CD4-positive, alpha-beta T cell treated with Interleukin-12 subunit alpha and Interleukin-12 subunit beta, for 1 hour (primary cell): ENCODE measurements at regions not wholly inside any gene's neighbourhood (a gene's known extent, or its start where the extent isn't known, plus 50 kb on each side); places are given as distances from the start of the nearest gene placed in this dataset.

Source experiments
- DNase-seq: peaks from one replicate; pipeline ENCODE4 v3.0.0-alpha.2; 2020

DNA sequence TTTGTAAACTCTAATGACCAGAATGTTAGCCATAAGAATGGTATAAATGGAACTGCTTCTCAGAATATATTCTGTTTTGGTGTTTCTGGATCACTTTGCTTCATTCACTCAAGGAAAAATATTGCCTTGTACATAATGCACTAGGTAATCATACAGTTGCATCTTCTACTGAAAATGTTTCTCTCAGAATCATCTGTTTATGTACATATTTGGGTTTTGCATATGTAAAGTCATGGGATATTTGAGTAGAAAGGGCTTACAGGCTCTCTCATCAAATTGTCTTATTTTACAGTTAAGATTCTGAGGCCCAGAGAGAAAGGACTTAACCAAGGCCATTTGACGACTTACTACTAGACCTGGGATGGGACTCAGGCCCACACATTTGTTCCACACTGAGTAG, 97.8 kb upstream of the PALM2AKAP2 start:
- DNase-seq: no peak

GRCh38 chr9:109683521-109683920, 96.5 kb upstream of the PALM2AKAP2 start:
- DNase-seq: no peak

DNA sequence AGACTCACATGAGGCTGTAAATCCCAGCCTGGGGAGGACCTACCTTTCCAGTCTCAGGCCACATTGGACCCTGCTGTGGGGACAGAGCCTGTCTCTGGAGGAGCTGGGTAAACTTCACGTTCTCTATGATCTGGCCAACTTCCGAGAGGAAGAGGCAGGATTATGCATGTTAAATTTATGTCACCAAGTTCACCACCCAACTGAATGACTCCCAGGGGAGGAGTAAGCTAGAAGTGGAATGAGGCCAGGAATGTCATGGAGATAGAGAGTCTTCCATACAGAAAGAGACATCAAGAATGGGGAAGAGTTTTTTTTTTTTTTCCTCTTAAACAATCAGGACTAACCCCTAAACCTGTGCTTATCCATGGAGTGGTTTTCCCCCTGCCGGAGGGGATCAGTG, 90.3 kb upstream of the PALM2AKAP2 start:
- DNase-seq: no peak

DNA sequence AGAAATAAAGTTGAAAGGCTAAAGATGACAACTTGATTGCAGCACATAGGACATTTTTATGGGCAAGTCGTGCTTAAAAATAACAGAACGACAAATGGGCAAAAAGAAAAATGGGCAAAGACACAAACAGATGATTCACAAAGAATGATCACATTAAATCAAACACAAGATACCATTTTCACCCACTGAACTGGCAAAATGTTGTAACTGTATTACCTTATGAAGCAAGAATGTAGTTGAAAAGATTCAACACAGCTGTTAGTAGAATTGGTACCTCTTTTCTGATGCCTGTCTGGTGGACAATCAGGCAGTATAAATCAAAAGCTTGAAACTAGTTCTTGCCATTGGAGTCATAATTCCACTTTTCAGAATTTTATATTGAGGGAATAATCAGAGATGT, 81.0 kb upstream of the PALM2AKAP2 start:
- DNase-seq: no peak

- DNase-seq: no peak
These were observed 75.5 kb upstream of the PALM2AKAP2 start for GRCh38 chr9:109704546-109704945.

DNA sequence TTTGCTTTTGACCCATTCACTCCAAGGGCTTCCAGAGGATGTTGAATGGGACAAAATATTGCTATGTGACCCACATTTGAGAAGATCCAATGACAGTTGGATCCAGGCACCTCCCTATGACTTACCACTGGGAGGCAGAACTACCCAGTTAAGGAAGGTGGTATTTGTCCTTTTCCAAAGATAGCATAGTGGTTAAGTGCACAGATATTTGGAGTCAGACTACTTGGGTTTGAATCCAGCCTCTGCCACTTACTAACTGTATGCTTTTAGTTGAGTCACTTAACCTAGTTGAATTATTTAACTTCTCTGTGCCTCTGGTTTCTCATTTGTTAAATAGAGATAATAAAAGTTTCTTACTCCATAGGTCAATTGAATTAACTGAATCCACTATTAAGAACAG, 74.5 kb upstream of the PALM2AKAP2 start:
- no peak for DNase-seq

DNA sequence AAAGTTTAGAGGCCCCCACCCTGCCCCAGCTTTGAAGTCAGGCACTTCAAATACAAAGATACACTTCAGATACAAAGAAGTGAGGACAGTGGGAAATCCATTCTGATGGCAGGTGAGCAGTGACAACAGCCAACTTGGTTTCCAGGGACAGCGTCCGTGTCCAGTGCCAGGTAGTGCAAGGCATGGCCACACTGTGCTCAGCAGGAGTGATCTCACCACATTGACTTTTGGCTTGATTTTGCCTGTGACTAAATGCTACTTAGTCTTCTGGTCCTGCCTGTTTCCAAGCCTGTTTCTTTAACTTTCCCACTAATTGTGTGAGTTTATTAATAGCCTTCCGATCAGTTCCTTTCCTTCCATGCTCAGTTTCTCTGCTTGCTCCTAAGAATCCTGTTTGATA, 72.6 kb upstream of the PALM2AKAP2 start:
- DNase-seq: no peak

DNA sequence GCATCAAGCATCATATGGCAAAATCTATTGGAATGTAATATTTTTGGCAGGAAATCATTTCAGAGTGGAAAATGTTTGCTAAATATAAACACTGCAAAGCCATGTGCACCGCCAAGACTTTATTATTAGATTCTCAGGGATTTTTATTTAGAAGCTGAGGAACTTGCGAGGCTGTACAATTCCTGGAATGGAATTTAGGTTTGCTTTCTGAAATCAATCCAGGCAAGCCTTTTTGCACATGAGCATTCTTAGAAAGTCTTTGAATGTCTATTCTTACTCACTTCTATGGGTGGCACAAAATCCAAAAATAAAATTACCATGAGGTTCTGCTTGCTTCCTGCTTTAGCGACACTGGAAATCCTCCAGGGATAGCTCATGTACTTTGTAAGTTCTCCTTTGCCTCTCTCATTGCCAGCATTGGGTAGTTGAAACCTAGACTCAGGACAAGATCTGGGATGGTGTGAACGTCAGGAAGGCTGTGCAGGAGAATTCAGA, 71.5 kb upstream of the PALM2AKAP2 start:
- no peak for DNase-seq

DNA sequence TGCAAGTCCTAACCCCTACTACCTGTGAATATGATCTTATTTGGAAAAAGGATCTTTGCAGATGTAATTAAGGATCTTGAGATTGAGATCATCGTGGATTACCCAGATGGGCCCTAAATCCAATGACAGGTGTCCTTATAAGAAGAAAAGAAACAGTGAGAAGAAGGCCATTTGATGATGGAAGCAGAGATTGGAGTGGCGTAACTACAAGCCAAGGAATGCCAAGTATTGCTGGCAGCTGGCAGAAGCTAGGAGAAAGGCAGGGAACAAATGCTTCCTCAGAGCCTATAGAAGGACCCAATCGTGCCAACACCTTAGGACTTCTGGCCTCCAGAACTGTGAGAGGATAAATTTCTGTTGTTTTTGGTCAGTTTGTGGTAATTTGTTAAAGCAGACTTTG, 70.1 kb upstream of the PALM2AKAP2 start:
- no peak for DNase-seq

- DNase-seq: no peak
These were observed 69.2 kb upstream of the PALM2AKAP2 start for GRCh38 chr9:109710830-109711229.

GRCh38 chr9:109715344-109715743, 64.7 kb upstream of the PALM2AKAP2 start:
- no peak for DNase-seq

- no peak for DNase-seq
These were observed 63.4 kb upstream of the PALM2AKAP2 start for GRCh38 chr9:109716631-109717030.

- no peak for DNase-seq
These were observed 62.7 kb upstream of the PALM2AKAP2 start for GRCh38 chr9:109717342-109717741.

GRCh38 chr9:109718861-109719260, 61.1 kb upstream of the PALM2AKAP2 start:
- DNase-seq: no peak

DNA sequence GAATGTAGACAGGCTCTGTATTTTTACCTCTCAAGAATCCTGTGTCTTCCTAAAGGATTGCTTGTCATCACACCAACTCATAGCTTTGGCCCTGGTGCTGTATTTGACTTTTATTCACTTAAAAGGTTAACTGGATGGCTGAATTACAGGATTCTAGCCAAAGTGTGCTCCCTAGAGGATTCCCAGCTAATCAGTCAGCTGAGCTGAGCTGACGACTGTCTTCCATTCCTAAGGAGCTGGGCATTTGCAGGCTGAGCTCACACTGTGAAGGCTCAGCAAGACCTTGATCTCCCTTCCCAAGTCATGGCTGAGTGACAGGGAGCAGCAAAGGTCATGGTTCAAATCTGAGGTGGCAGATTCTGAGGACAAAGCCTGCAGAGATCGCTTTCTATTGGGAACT, 59.0 kb upstream of the PALM2AKAP2 start:
- no peak for DNase-seq

GRCh38 chr9:109722007-109722406, 58.0 kb upstream of the PALM2AKAP2 start:
- no peak for DNase-seq

DNA sequence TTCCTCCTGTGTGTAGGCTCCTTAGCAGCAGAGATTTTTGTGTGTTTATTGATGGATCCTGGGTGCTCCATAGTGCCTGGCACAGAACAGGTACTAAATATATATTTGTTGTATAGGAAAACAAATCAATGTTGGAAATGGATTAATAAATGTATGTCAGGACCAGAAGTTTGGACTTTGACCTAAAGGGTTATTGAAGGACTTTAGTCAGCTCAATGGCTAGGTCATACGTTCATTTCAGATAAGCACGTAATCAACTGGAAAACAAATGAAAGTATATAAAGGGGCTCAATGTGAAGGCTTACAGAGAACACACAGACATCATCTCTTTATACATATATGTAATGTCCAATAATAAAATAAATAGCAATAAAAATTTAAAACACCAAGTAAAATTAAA, 56.2 kb upstream of the PALM2AKAP2 start:
- no peak for DNase-seq

GRCh38 chr9:109725460-109725859, 54.5 kb upstream of the PALM2AKAP2 start:
- no peak for DNase-seq

DNA sequence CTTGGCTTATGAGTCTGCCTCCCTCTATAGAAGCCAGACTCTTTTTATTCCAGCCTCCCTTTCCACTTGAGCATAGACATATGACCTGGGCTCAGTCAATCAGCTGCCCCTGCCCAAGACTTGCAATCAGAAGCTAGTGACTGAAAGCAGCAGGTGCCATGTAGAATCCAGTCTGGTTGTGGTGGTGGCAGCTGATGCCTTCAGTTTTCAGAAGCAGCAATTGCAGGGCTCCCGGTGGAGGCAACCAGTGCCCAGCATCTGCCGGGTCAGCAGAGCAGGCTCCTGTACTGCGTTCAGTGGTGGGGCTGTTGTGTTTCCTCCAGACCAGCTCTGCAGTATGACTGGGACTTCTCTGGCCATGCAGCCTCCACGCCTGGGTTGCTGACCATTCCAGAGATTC, 53.9 kb upstream of the PALM2AKAP2 start:
- no peak for DNase-seq

- no peak for DNase-seq
These were observed 51.2 kb upstream of the PALM2AKAP2 start for GRCh38 chr9:109728686-109729300.

DNA sequence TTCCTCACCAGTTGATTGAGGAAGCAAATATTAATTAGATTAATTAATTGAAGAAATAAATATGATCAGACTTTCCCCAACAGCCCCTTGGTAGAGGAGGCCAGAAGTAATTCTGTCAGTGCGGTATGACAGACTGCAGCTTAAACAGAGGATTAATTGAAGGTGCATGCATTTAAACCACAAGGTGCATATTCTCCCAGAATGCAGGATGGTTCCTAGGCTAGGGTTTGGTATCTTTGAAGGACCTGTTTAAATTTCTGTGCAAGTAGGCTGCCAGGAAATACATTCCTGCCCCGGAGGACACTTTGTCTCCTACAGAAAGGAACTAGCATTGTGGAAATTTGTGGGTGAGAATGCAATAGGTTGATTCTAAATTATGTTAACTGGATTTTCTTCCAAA, 50.5 kb upstream of the PALM2AKAP2 start:
- no peak for DNase-seq
